ENCODE measurements at regions not wholly inside any gene's neighbourhood (a gene's known extent, or its start where the extent isn't known, plus 50 kb on each side); places are given as distances from the start of the nearest gene placed in this dataset.

GRCh38 chr5:50934343-50934742 is 267.9 kb downstream of the PARP8 start:
- H3K4ac ChIP-seq (ENCODE audit: low read depth, low read length): no peak overlapping the region
- no CpG with 5 or more reads among the region's 2 CpGs for WGBS (ENCODE audit: extremely low coverage, insufficient read length, low lambda C conversion rate)
- no peak overlapping the region for H2BK15ac ChIP-seq (ENCODE audit: low read depth, low read length)
- H4K8ac ChIP-seq (replicated peaks; ENCODE audit: insufficient read length, low read depth, low read length): no peak overlapping the region
- no peak overlapping the region for H3K56ac ChIP-seq (ENCODE audit: insufficient read length, low read depth, low read length)
- no peak overlapping the region for H4K5ac ChIP-seq (ENCODE audit: insufficient read length, low read depth, low read length)
- no peaks in the 10 kb centered on the region for H4K20me1 ChIP-seq (ENCODE audit: control insufficient read depth, insufficient read depth, insufficient read length)
- H2BK12ac ChIP-seq (ENCODE audit: insufficient read length, low read depth, low read length): no peak overlapping the region
- H3K27ac ChIP-seq (ENCODE audit: insufficient read length, low read depth, low read length): no peak overlapping the region
- H3K14ac ChIP-seq (ENCODE audit: insufficient read depth, low read length): no peak overlapping the region
- no peaks in the 10 kb centered on the region for H3K79me2 ChIP-seq (ENCODE audit: insufficient read depth, low read length)
- Mint-ChIP-seq H3K9me3 (no peaks in the 10 kb centered on the region; a peak in 1 of 5 replicates), H3K27ac (peak overlapping the region in 1 of 3 experiments; percentile 46; a peak in 2 of 7 replicates), H3K4me1 (peaks cover 9 to 17% of the 10 kb centered on the region in 2 experiments), H3K36me3 (ENCODE audit: insufficient read depth in 1 of 3, low read depth in 3 of 3) (no peaks in the 10 kb centered on the region), H3K4me3 (no peak overlapping the region), H3K27me3 (ENCODE audit: low read depth) (peaks cover 4% of the 10 kb centered on the region)
- DNase-seq: no peak
- H3K4me1 ChIP-seq (ENCODE audit: insufficient read depth, low read length): no peaks in the 10 kb centered on the region
- no peak overlapping the region for H3T11ph ChIP-seq (ENCODE audit: low read length)
- no peak overlapping the region for H2AFZ ChIP-seq (ENCODE audit: low read length)
- H3K79me1 ChIP-seq (ENCODE audit: insufficient read depth, low read depth, low read length, poor library complexity, severe bottlenecking): no peaks in the 10 kb centered on the region
- no peak overlapping the region for H2BK5ac ChIP-seq (ENCODE audit: insufficient read length, low read length)
- no peak overlapping the region for H2BK120ac ChIP-seq (ENCODE audit: low read depth, low read length, poor library complexity, severe bottlenecking)
- no peak overlapping the region for H3K18ac ChIP-seq (ENCODE audit: insufficient read length, low read depth, low read length)
- no peaks in the 10 kb centered on the region for H3K27me3 ChIP-seq (ENCODE audit: insufficient read depth, low read length)
- no peak overlapping the region for H3K23ac ChIP-seq (ENCODE audit: insufficient read length, low read depth, low read length)
- H2AK5ac ChIP-seq (ENCODE audit: insufficient read length, low read length): no peak overlapping the region
- no peak for TF ChIP-seq CTCF (conservative IDR thresholded peaks at IDR 0.05)
- H3K23me2 ChIP-seq (ENCODE audit: insufficient read length, low read depth, low read length, poor library complexity, severe bottlenecking): no peaks in the 10 kb centered on the region
- no peak overlapping the region for H3K4me2 ChIP-seq (ENCODE audit: insufficient read depth, insufficient read length, low read length)
- no peak overlapping the region for H3K9ac ChIP-seq (ENCODE audit: extremely low read depth, insufficient read length, low read length)
- H4K91ac ChIP-seq (ENCODE audit: insufficient read length, low read depth, low read length): no peak overlapping the region
- no peak overlapping the region for H2BK20ac ChIP-seq (ENCODE audit: low read depth, low read length, poor library complexity, severe bottlenecking)
- no peaks in the 10 kb centered on the region for H3K9me3 ChIP-seq (ENCODE audit: control insufficient read depth, low read depth, low read length)
